Stomach (tissue), 8 donors: ENCODE measurements at regions not wholly inside any gene's neighbourhood (a gene's known extent, or its start where the extent isn't known, plus 50 kb on each side); places are given as distances from the start of the nearest gene placed in this dataset.

Source experiments
- DNase-seq, 2 donors: peaks; one replicate each; pipeline versions ENCODE4 v3.0.0 to v3.0.0-alpha.2; 2013 to 2019
- H3K27ac ChIP-seq, 5 donors: fragments of 200-600 bp in 4 of 5; sonication (generic) in 4 of 5; one replicate each; pipeline ENCODE4 v1.5.1; 2013 to 2019; ENCODE audit warnings: mild to moderate bottlenecking in 1 of 5, moderate library complexity in 1 of 5
- H3K27me3 ChIP-seq, 3 donors: fragments of 200-600 bp; sonication (generic); one replicate each; pipeline ENCODE4 v1.5.1; 2017 to 2019; ENCODE audit warnings: mixed run types in 1 of 3
- H3K36me3 ChIP-seq, 4 donors: fragments of 200-600 bp; sonication (generic); 1 replicate in 3 of 4; 2 replicates in 1 of 4; pipeline ENCODE4 v1.5.1; 2016 to 2019
- H3K4me1 ChIP-seq, 4 donors: fragments of 200-600 bp; sonication (generic); one replicate each; pipeline ENCODE4 v1.5.1; 2016 to 2019
- H3K4me3 ChIP-seq, 4 donors: fragments of 200-600 bp; sonication (generic) in 3 of 4; one replicate each; pipeline ENCODE4 v1.5.1; 2016 to 2019; ENCODE audit warnings: mild to moderate bottlenecking in 1 of 4
- H3K9me3 ChIP-seq, 4 donors: fragments of 200-600 bp; sonication (generic); one replicate each; pipeline ENCODE4 v1.5.1; 2016 to 2019
- EP300 ChIP-seq: sonication (generic); formaldehyde crosslinking; IDR thresholded peaks from one replicate; pipeline ENCODE4 v1.6.1; 2017; ENCODE audit warnings: antibody characterized with exemption
- POLR2A ChIP-seq, 4 donors: fragments of 450-650 bp; IDR thresholded peaks; one replicate each; pipeline ENCODE4 v1.6.1; 2016; ENCODE audit warnings: antibody characterized with exemption in 4 of 4, control low read depth in 2 of 4, mild to moderate bottlenecking in 1 of 4, moderate library complexity in 1 of 4
- POLR2AphosphoS5 ChIP-seq, 3 donors: sonication (generic); formaldehyde crosslinking; IDR thresholded peaks; one replicate each; pipeline ENCODE4 v1.6.1; 2016; ENCODE audit warnings: antibody characterized with exemption in 3 of 3
- WGBS, 5 donors: extraction: QIAGEN DNeasy Blood & Tissue Kit in 3 of 5; methylation state at CpG; one replicate each; pipeline versions ENCODE4 v1.1.5 to v1.1.7; 2013 to 2018; 5-methylcytosine and 5-hydroxymethylcytosine counted together
- intact Hi-C: fragments of 100-400 bp; cut with DNase I; formaldehyde crosslinking; loops from one replicate; pipeline ENCODE4 v1.15.1; 2023; ENCODE audit warnings: low total_unique reads
- TF ChIP-seq, protein P1 (sequence below), 7 experiments: fragments of 450-650 bp in 4 of 7; fragments of 200-600 bp in 3 of 7; sonication (generic) in 3 of 7; IDR thresholded peaks; one replicate each; pipeline ENCODE4 v1.5.1; 2016 to 2019; ENCODE audit warnings: antibody characterized with exemption in 7 of 7, control low read depth in 2 of 7, mild to moderate bottlenecking in 1 of 7
- donor health status: healthy with polysubstance abuse.
- donor health status: Bipolar disorder and iron deficiency.
- donor health status: healthy.

DNA sequence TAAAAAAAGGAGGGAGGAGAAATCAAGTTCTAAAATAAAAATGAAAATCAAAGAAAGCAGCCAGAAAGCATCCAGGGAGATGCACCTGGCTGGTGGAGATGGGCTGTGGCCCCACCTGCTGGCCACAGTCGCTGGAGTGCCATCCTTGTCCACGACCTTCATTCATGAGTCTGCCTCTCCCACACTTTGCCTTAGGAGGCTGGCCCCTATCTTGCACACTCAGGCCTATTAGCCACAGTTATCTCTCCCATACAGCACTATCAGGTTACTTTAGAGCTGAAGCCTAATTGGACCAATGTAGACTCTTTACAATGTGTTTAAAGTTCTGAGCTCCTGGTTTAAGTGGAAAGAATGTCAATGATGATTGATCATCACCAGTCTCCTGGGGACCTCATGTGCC is 392.0 kb upstream of the RORA start:
- Histone ChIP-seq H3K4me3 (no peak overlapping the region), H3K27ac (no peak overlapping the region), H3K36me3 (no peaks in the 10 kb centered on the region), H3K27me3 (no peaks in the 10 kb centered on the region), H3K9me3 (peaks cover 0 to 11% (median 5%) of the 10 kb centered on the region in 4 donors), H3K4me1 (no peaks in the 10 kb centered on the region)
- intact Hi-C loops, result no loop called here
- 0 to 7% (median 2%) methylated on average over 2 of the region's 2 CpGs for WGBS, 5 donors
- TF ChIP-seq, protein P1, sequence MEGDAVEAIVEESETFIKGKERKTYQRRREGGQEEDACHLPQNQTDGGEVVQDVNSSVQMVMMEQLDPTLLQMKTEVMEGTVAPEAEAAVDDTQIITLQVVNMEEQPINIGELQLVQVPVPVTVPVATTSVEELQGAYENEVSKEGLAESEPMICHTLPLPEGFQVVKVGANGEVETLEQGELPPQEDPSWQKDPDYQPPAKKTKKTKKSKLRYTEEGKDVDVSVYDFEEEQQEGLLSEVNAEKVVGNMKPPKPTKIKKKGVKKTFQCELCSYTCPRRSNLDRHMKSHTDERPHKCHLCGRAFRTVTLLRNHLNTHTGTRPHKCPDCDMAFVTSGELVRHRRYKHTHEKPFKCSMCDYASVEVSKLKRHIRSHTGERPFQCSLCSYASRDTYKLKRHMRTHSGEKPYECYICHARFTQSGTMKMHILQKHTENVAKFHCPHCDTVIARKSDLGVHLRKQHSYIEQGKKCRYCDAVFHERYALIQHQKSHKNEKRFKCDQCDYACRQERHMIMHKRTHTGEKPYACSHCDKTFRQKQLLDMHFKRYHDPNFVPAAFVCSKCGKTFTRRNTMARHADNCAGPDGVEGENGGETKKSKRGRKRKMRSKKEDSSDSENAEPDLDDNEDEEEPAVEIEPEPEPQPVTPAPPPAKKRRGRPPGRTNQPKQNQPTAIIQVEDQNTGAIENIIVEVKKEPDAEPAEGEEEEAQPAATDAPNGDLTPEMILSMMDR (IDR thresholded peaks at IDR 0.05), result peak in 3 of 7 experiments; percentile 14 to 23 (median 21)
- TF ChIP-seq POLR2AphosphoS5 (IDR thresholded peaks at IDR 0.05), result no peak
- peak in 1 of 2 donors; percentile 57 for DNase-seq

DNA sequence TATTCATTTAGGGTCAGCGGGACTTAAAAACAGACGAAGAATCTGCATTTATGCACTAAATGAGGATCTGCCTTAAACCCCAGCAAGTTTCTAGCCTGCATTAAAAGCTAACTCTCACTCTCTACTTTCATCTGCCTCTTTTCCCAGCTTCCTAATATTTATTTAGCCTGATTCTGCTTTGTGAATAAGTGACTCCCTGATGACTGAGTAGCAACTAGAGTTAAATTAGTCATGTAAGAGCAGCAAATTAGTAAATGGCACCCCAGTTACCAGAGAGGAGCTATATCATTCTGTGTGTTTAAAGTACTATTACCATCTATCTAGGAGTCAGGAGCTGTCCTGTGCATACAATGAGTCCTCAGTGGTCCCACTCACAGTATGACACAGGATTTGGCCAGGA is 391.0 kb upstream of the RORA start:
- no peaks in the 10 kb centered on the region for H3K27me3 ChIP-seq
- 86 to 93% (median 87%) methylated on average over 2 of the region's 2 CpGs for WGBS, 5 donors
- no peak for DNase-seq
- H3K4me1 ChIP-seq, result no peaks in the 10 kb centered on the region
- intact Hi-C loops, result no loop called here
- TF ChIP-seq, protein P1 (IDR thresholded peaks at IDR 0.05), result no peak
- TF ChIP-seq POLR2A (IDR thresholded peaks at IDR 0.05) (no peak), EP300 (no peak), POLR2AphosphoS5 (IDR thresholded peaks at IDR 0.05) (no peak)
- H3K36me3 ChIP-seq, result no peaks in the 10 kb centered on the region
- H3K9me3 ChIP-seq, result peaks cover 0 to 11% (median 7%) of the 10 kb centered on the region in 4 donors
- H3K27ac ChIP-seq, result no peak overlapping the region
- no peak overlapping the region for H3K4me3 ChIP-seq

DNA sequence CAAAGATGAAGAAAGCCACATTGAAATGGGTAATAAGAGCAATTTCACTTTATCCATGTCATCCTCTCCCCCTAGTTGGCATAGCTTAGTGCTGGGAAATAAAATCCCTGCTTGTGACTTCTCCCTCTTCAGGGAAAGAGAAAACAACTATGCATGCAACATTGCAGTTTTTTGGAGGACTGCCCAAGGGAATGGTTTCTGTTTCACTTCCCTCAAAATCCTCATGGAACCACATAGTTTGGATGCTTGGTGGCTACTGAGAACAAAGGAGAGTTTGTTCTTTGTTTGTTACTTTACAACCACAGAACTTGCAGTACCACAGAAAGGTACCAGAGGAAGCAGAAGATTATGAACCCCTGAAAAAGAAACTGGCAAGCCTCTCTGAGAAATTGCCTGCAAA is 384.6 kb upstream of the RORA start:
- no peak for TF ChIP-seq EP300
- TF ChIP-seq, protein P1 (IDR thresholded peaks at IDR 0.05), result no peak
- TF ChIP-seq POLR2A (IDR thresholded peaks at IDR 0.05), result no peak
- no peak for TF ChIP-seq POLR2AphosphoS5 (IDR thresholded peaks at IDR 0.05)
- peaks cover 0 to 32% (median 19%) of the 10 kb centered on the region in 4 donors for H3K9me3 ChIP-seq
- no peaks in the 10 kb centered on the region for H3K27me3 ChIP-seq
- peak in 1 of 2 donors; percentile 5 for DNase-seq
- no peak overlapping the region for H3K27ac ChIP-seq
- H3K4me3 ChIP-seq, result no peak overlapping the region
- intact Hi-C loops, result no loop called here
- no peaks in the 10 kb centered on the region for H3K36me3 ChIP-seq
- H3K4me1 ChIP-seq, result no peaks in the 10 kb centered on the region

DNA sequence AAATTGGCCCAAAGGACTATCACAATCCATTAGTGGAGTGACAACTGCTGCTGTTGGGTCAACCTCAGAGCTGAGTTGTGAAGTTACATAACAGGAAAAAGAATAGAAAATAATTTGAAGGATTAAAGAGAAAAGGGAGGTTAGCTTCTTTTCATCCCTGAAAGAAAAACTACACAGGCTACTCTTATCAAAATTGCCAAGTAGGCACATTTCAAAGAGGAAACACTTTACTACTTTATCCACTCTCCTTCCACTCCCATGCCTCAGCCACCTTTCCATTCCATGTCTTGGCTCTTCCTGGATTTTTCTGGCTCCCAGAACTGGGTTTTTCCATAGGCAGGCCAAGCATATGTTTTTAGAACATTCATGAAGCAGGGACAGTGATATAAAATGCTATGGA is 384.0 kb upstream of the RORA start:
- intact Hi-C loops, result no loop called here
- Histone ChIP-seq H3K9me3 (peaks cover 0 to 32% (median 18%) of the 10 kb centered on the region in 4 donors), H3K27ac (no peak overlapping the region)

More for the DNA sequence above, 384.0 kb upstream of the RORA start:
- Histone ChIP-seq H3K4me1 (no peaks in the 10 kb centered on the region), H3K36me3 (no peaks in the 10 kb centered on the region), H3K4me3 (no peak overlapping the region), H3K27me3 (no peaks in the 10 kb centered on the region)
- TF ChIP-seq POLR2AphosphoS5 (IDR thresholded peaks at IDR 0.05) (no peak), EP300 (no peak), POLR2A (IDR thresholded peaks at IDR 0.05) (no peak)
- TF ChIP-seq, protein P1 (IDR thresholded peaks at IDR 0.05), result no peak
- DNase-seq, result no peak
